ENCODE measurements at regions not wholly inside any gene's neighbourhood (a gene's known extent, or its start where the extent isn't known, plus 50 kb on each side); places are given as distances from the start of the nearest gene placed in this dataset.

DNA sequence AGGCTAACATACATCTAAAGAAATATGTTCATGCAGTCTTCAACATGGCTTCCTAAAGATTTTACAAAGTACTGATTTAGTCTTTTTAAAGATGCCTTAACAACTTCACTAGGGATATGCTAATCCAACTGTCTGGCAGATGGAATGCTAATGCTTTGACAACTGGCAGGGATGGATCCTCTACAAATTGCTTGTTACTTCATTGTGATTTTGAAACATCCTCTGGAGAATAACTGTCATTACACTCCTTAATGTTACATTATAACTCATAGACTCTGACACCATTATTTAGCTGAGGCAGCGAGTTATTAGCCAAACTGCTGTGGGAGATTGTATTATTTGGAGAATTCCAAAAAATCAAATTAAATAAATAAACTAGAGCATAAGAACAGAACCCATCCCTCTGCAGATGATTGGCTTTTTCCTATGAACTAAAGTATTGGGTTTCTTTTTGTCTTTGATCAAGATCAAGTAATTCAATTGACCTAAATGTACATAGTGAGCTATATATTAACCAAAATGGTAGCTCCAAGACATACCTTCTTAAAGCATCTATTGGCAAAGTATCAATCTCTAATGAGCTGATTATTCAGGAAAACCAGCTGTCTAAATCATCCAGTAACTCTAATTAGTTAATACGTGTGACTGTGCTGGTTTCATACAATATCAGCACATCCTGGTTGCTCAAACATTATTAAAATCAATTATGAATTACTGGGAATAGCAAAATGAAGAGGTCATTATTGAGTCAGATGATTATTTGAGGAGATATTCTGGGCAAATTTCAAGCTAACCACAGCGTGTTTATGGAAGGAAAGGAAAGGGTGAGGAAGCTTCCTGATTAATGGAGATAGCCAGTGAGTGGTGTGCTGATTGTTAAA, 321.3 kb upstream of the TFPI start:
- DNase-seq (ENCODE audit: extremely low read depth, insufficient read length), result no peak
- no peak overlapping the region for H3K4me3 ChIP-seq (replicated peaks; ENCODE audit: low read depth, low read length)
- TF ChIP-seq, protein P1, sequence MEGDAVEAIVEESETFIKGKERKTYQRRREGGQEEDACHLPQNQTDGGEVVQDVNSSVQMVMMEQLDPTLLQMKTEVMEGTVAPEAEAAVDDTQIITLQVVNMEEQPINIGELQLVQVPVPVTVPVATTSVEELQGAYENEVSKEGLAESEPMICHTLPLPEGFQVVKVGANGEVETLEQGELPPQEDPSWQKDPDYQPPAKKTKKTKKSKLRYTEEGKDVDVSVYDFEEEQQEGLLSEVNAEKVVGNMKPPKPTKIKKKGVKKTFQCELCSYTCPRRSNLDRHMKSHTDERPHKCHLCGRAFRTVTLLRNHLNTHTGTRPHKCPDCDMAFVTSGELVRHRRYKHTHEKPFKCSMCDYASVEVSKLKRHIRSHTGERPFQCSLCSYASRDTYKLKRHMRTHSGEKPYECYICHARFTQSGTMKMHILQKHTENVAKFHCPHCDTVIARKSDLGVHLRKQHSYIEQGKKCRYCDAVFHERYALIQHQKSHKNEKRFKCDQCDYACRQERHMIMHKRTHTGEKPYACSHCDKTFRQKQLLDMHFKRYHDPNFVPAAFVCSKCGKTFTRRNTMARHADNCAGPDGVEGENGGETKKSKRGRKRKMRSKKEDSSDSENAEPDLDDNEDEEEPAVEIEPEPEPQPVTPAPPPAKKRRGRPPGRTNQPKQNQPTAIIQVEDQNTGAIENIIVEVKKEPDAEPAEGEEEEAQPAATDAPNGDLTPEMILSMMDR (IDR thresholded peaks at IDR 0.05; ENCODE audit: insufficient read depth, low read length, poor library complexity, severe bottlenecking), result no peak

DNA sequence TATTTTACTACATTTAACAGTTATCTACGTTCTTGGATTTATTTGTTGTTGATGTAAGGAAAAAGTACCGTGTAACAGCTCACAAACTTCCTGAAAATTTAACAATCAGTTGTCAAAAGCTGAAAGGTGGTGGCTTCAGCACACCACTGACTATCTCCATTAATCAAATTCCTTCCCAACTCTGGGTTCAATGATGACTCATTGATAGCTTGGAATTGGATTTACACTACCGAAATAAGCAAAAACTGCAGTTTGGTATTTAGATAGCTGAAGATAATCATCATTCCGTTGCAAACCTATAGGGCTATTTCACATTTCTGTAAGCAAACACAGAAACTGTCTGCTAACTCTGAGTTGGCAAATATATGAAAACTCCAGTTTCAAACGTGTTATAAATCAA, 322.3 kb upstream of the TFPI start:
- TF ChIP-seq, protein P1 (IDR thresholded peaks at IDR 0.05; ENCODE audit: insufficient read depth, low read length, poor library complexity, severe bottlenecking), result no peak
- H3K4me3 ChIP-seq (replicated peaks; ENCODE audit: low read depth, low read length), result no peak overlapping the region
- H3K27me3 ChIP-seq (replicated peaks; ENCODE audit: control insufficient read depth, insufficient read depth, low read length), result no peaks in the 10 kb centered on the region
- no peak for DNase-seq (ENCODE audit: extremely low read depth, insufficient read length)
- no peaks in the 10 kb centered on the region for H3K36me3 ChIP-seq (ENCODE audit: control insufficient read depth, insufficient read depth, low read length)

More for the DNA sequence above, 321.3 kb upstream of the TFPI start:
- Histone ChIP-seq H3K36me3 (ENCODE audit: control insufficient read depth, insufficient read depth, low read length) (no peaks in the 10 kb centered on the region), H3K27me3 (replicated peaks; ENCODE audit: control insufficient read depth, insufficient read depth, low read length) (no peaks in the 10 kb centered on the region)

DNA sequence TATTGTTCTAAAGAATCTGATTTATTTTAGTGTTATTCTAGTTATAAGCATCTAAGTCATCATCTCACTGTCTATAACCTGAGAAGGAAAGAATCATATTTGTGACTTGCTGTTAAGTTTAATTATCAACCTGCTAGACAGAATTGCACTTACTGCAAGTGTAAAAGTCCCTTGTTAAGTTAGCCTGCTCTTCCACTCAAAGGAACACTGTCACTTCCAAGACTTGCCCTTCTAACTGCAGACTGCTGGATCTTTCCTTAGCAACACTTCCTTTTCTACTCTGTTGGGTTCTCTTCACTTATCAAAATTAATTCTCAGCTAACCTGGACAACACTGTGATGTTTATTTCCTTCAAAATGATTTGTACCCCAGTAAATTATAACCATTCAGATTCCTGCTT, 323.2 kb upstream of the TFPI start:
- TF ChIP-seq, protein P1 (IDR thresholded peaks at IDR 0.05; ENCODE audit: insufficient read depth, low read length, poor library complexity, severe bottlenecking), result no peak
- Histone ChIP-seq H3K27me3 (replicated peaks; ENCODE audit: control insufficient read depth, insufficient read depth, low read length) (no peaks in the 10 kb centered on the region), H3K4me3 (replicated peaks; ENCODE audit: low read depth, low read length) (no peak overlapping the region), H3K36me3 (ENCODE audit: control insufficient read depth, insufficient read depth, low read length) (no peaks in the 10 kb centered on the region)
- no peak for DNase-seq (ENCODE audit: extremely low read depth, insufficient read length)

DNA sequence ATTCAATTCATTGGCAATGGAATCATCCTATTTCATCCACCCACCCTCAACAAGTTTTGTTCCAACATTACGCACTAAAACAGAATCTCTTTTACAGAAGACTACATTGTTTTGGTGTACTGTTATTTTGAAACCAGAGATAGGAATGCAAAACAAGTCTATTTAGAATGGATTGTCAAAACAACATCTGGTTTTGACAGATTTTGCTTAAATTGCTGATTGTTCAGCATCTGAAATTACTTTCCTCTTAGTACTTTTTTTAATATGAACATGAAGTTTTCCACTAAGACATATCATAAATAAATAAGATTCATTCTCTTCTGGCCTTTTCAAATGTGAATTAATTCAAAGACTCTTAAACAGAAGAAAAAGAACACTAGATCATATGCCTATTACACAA, 323.9 kb upstream of the TFPI start:
- Histone ChIP-seq H3K4me3 (replicated peaks; ENCODE audit: low read depth, low read length) (no peak overlapping the region), H3K27me3 (replicated peaks; ENCODE audit: control insufficient read depth, insufficient read depth, low read length) (no peaks in the 10 kb centered on the region), H3K36me3 (ENCODE audit: control insufficient read depth, insufficient read depth, low read length) (no peaks in the 10 kb centered on the region)
- TF ChIP-seq, protein P1 (IDR thresholded peaks at IDR 0.05; ENCODE audit: insufficient read depth, low read length, poor library complexity, severe bottlenecking), result no peak
- DNase-seq (ENCODE audit: extremely low read depth, insufficient read length), result no peak

DNA sequence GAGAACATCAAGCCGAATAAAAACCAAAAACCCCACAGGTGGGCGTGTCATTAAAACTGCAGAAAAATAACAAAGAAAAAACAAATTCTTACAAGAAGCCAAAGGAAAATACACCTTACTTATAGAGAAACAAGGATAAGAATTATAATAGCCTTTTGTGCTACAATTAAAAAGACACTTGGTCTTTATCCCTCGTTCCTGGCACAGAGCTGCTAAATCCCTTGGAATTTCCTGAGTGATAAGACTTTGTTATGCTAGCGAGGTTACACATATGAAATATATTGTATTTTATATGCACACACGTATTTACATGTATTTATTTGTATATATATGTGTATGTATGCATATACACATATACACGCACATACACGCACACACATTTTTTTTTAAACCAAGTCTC, 325.3 kb upstream of the TFPI start:
- TF ChIP-seq, protein P1 (IDR thresholded peaks at IDR 0.05; ENCODE audit: insufficient read depth, low read length, poor library complexity, severe bottlenecking), result no peak
- no peak for DNase-seq (ENCODE audit: extremely low read depth, insufficient read length)
- no peaks in the 10 kb centered on the region for H3K27me3 ChIP-seq (replicated peaks; ENCODE audit: control insufficient read depth, insufficient read depth, low read length)
- no peak overlapping the region for H3K4me3 ChIP-seq (replicated peaks; ENCODE audit: low read depth, low read length)
- H3K36me3 ChIP-seq (ENCODE audit: control insufficient read depth, insufficient read depth, low read length), result no peaks in the 10 kb centered on the region
